ENCODE measurements at regions not wholly inside any gene's neighbourhood (a gene's known extent, or its start where the extent isn't known, plus 50 kb on each side); places are given as distances from the start of the nearest gene placed in this dataset.

- TF ChIP-seq CTCF (IDR thresholded peaks at IDR 0.05) (no peak), POLR2A (IDR thresholded peaks at IDR 0.05; ENCODE audit: low read length) (no peak), MAFK (IDR thresholded peaks at IDR 0.05; ENCODE audit: partially characterized antibody) (peak; percentile 15), RAD21 (conservative IDR thresholded peaks at IDR 0.05 in 1 of 2, IDR thresholded peaks at IDR 0.05 in 1 of 2) (no peak)
These were observed 104.2 kb upstream of the GADD45A start for GRCh38 chr1:67580691-67581403.
